SU-DHL-6 (cell line): ENCODE measurements at regions not wholly inside any gene's neighbourhood (a gene's known extent, or its start where the extent isn't known, plus 50 kb on each side); places are given as distances from the start of the nearest gene placed in this dataset.

Experiments used
- H2AFZ ChIP-seq: fragments of 200-600 bp; sonication (generic); 2 replicates; pipeline ENCODE4 v1.6.1; 2014; ENCODE audit warnings: low read depth, mild to moderate bottlenecking, moderate library complexity, mixed read lengths, antibody characterized with exemption, low read length; ENCODE audit not compliant: severe bottlenecking
- H3F3A ChIP-seq: fragments of 200-600 bp; shearing (Covaris generic); 2 replicates; pipeline ENCODE4 v1.6.0; 2016; ENCODE audit warnings: antibody characterized with exemption, mild to moderate bottlenecking; ENCODE audit not compliant: insufficient read depth
- H3K27ac ChIP-seq: fragments of 200-600 bp; sonication (generic); 2 replicates; pipeline ENCODE4 v1.5.1; 2016; ENCODE audit warnings: low read depth, mild to moderate bottlenecking, low read length, moderate library complexity, mixed read lengths
- H3K27me3 ChIP-seq: fragments of 200-600 bp; sonication (generic), shearing (Covaris generic); 2 replicates; pipeline ENCODE4 v1.6.0; 2014; ENCODE audit warnings: mild to moderate bottlenecking, low read length
- H3K36me3 ChIP-seq: fragments of 200-600 bp; sonication (generic); 2 replicates; pipeline ENCODE4 v1.6.1; 2014; ENCODE audit warnings: mild to moderate bottlenecking, low read length, mixed read lengths
- H3K4me2 ChIP-seq: fragments of 300-600, 200-600 bp; shearing (Covaris generic), sonication (generic); 2 replicates; pipeline ENCODE4 v1.6.0; 2014; ENCODE audit warnings: low read length, low read depth, mild to moderate bottlenecking; ENCODE audit not compliant: poor library complexity, severe bottlenecking
- H3K4me3 ChIP-seq: fragments of 200-600 bp; sonication (generic); 2 replicates; pipeline ENCODE4 v1.5.1; 2014; ENCODE audit warnings: antibody characterized with exemption, low read length, mild to moderate bottlenecking, mixed read lengths; ENCODE audit not compliant: insufficient read depth, poor library complexity, severe bottlenecking
- H3K79me2 ChIP-seq: fragments of 200-600 bp; sonication (generic); 2 replicates; pipeline ENCODE4 v1.6.1; 2014; ENCODE audit warnings: mild to moderate bottlenecking, low read length, moderate library complexity; ENCODE audit not compliant: insufficient read depth
- H3K9ac ChIP-seq: fragments of 200-600 bp; sonication (generic); 2 replicates; pipeline ENCODE4 v1.7.0; 2014; ENCODE audit warnings: mild to moderate bottlenecking, low read length
- H3K9me2 ChIP-seq: fragments of 200-600 bp; sonication (generic); replicated peaks from 2 replicates; pipeline ENCODE4 v1.6.1; 2014; ENCODE audit warnings: low read length; ENCODE audit not compliant: insufficient read depth
- H3K9me3 ChIP-seq: fragments of 200-600 bp; sonication (generic); 2 replicates; pipeline ENCODE4 v1.6.1; 2014; ENCODE audit warnings: low read length, mixed read lengths; ENCODE audit not compliant: insufficient read depth
- H4K20me1 ChIP-seq: fragments of 200-600 bp; sonication (generic); 2 replicates; pipeline ENCODE4 v1.6.1; 2014; ENCODE audit warnings: low read depth, mild to moderate bottlenecking, antibody characterized with exemption, low read length, moderate library complexity, mixed read lengths
- EZH2phosphoT487 ChIP-seq: fragments of 200-600 bp; sonication (generic), shearing (Covaris generic); conservative IDR thresholded peaks from 2 replicates; pipeline ENCODE4 v1.6.1; 2018; ENCODE audit warnings: mild to moderate bottlenecking, antibody characterized with exemption, low read length, moderate library complexity, mixed read lengths
- TF ChIP-seq, protein P1 (sequence below): fragments of 200-600 bp; sonication (generic); IDR thresholded peaks from one replicate; pipeline ENCODE4 v1.5.1; 2017; ENCODE audit warnings: antibody characterized with exemption, mild to moderate bottlenecking, low read length, moderate library complexity; ENCODE audit not compliant: insufficient read depth, poor library complexity, severe bottlenecking

DNA sequence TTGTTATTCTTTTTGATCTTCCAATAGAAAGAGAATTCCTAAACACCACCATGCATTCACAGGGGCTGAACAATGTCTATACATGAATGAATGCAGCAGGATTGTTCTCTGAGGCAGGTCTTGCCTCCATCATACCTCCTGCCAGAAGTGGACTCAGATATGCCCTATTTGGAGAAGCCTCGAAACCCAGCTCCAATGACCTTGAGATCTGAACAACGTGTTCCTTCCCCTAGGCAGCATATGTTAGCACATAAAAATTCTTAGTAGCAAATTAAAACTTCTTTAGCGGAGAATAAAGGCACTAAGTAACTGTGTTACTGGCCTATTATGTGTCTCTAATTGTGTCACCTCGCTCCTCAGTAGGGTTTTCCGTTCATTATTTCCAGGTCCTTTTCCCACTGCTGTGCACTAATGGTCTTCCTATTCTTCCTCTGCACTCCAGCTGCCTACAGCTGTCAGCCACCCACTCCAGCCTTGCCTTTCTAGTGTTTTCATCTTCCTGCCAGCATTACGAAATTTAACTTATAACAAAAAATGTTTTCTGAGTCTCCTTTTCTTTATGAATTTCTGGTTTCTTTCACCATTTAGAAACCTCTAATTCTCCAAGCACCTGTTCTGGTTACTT lies 62.6 kb upstream of the IGF1 start:
- no peak overlapping the region for H2AFZ ChIP-seq
- no peak overlapping the region for H3K9ac ChIP-seq
- H3F3A ChIP-seq: no peaks in the 10 kb centered on the region
- H3K27me3 ChIP-seq: no peaks in the 10 kb centered on the region
- no peaks in the 10 kb centered on the region for H3K79me2 ChIP-seq
- no peaks in the 10 kb centered on the region for H3K9me2 ChIP-seq
- H3K36me3 ChIP-seq: no peaks in the 10 kb centered on the region
- no peak overlapping the region for H3K4me3 ChIP-seq
- no peaks in the 10 kb centered on the region for H3K9me3 ChIP-seq
- no peak overlapping the region for H3K27ac ChIP-seq
- no peaks in the 10 kb centered on the region for H4K20me1 ChIP-seq
- no peak overlapping the region for H3K4me2 ChIP-seq
- TF ChIP-seq, protein P1, sequence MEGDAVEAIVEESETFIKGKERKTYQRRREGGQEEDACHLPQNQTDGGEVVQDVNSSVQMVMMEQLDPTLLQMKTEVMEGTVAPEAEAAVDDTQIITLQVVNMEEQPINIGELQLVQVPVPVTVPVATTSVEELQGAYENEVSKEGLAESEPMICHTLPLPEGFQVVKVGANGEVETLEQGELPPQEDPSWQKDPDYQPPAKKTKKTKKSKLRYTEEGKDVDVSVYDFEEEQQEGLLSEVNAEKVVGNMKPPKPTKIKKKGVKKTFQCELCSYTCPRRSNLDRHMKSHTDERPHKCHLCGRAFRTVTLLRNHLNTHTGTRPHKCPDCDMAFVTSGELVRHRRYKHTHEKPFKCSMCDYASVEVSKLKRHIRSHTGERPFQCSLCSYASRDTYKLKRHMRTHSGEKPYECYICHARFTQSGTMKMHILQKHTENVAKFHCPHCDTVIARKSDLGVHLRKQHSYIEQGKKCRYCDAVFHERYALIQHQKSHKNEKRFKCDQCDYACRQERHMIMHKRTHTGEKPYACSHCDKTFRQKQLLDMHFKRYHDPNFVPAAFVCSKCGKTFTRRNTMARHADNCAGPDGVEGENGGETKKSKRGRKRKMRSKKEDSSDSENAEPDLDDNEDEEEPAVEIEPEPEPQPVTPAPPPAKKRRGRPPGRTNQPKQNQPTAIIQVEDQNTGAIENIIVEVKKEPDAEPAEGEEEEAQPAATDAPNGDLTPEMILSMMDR: no peak
- no peak for TF ChIP-seq EZH2phosphoT487

DNA sequence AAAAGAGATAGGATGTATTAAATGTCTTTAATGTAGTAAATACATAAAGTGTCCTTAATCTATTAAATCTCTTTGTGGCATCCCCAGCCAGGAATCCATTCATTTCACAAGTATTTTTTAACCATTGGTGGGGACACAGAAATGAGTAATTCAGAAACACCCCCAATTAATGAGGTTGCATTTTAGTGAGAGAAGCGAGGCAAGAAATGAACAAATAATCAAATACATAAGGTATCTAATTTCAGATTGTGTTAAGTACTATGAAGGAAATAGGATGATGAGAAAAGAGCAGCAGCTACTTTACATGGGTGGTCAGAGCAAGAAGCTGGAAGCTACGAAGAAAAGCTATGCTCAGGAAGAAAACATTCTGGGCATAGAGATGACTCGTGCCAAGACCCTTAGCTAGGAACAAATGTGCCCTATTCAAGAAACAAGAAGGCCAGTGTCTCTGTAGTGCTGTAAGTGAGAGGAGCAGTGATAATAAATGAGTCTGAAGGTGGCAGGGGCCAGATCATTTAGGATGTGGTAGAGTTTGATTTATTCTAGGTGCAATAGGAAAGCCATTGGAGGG lies 60.5 kb upstream of the IGF1 start:
- no peaks in the 10 kb centered on the region for H3K9me3 ChIP-seq
- no peaks in the 10 kb centered on the region for H3K27me3 ChIP-seq
- no peaks in the 10 kb centered on the region for H3F3A ChIP-seq
- no peak overlapping the region for H3K4me2 ChIP-seq
- no peak overlapping the region for H3K4me3 ChIP-seq
- no peak overlapping the region for H3K9ac ChIP-seq
- TF ChIP-seq, protein P1: no peak
- TF ChIP-seq EZH2phosphoT487: no peak
- H3K36me3 ChIP-seq: no peaks in the 10 kb centered on the region
- H4K20me1 ChIP-seq: no peaks in the 10 kb centered on the region
- no peaks in the 10 kb centered on the region for H3K9me2 ChIP-seq
- no peak overlapping the region for H2AFZ ChIP-seq
- no peaks in the 10 kb centered on the region for H3K79me2 ChIP-seq
- H3K27ac ChIP-seq: no peak overlapping the region

DNA sequence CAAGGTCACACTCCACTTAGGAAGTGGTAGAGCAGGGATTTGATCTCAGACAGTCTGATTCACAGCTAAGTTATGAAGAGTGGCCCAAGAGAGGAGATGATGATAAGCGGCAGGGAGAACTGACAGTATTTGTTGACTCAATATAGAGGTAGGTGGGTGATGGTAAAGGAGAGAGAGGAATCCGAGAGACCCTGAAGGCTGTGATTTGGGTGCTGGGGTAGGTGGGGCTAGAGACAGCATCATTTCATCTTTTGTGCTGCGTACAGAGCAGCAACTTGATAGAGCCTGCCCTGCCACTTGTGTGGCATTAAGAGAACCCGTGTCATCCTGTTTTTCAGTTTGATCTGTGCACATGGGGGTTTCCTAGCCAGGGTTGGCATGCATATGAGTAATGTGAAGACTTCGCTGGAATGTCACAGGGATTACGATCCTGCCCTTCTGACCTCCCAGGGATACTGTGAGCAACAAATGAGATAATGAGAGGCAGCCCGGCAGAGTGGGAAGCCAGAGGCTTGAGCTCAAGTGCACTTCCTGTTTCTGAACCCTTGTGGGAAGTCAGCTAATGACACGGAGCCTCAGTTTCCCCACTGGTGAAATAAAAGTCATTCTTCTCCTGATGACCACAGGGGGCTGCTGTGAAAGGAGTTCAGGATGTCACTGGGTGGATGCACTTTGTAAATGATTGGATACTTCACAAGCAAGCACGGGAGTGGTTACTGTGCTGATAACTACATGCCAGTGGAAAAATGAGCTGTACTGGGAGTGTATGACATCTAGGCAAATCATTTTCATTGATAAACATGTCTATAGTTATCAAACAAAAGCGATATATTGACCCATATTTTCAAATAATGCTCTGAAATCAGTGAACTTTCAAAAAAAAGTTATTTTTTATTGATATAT lies 59.5 kb upstream of the IGF1 start:
- H3K4me2 ChIP-seq: no peak overlapping the region
- no peaks in the 10 kb centered on the region for H3K9me2 ChIP-seq
- no peaks in the 10 kb centered on the region for H3K27me3 ChIP-seq
- no peaks in the 10 kb centered on the region for H3K79me2 ChIP-seq
- no peaks in the 10 kb centered on the region for H3F3A ChIP-seq
- H3K36me3 ChIP-seq: no peaks in the 10 kb centered on the region
- no peak overlapping the region for H3K9ac ChIP-seq
- H2AFZ ChIP-seq: no peak overlapping the region
- TF ChIP-seq, protein P1: no peak
- TF ChIP-seq EZH2phosphoT487: no peak
- H4K20me1 ChIP-seq: no peaks in the 10 kb centered on the region
- no peak overlapping the region for H3K27ac ChIP-seq
- H3K4me3 ChIP-seq: no peak overlapping the region
- H3K9me3 ChIP-seq: no peaks in the 10 kb centered on the region
